ENCODE measurements at regions not wholly inside any gene's neighbourhood (a gene's known extent, or its start where the extent isn't known, plus 50 kb on each side); places are given as distances from the start of the nearest gene placed in this dataset.

- DNase-seq = no peak
Observed at GRCh38 chr11:127157225-127157624, 156.7 kb upstream of the KIRREL3 start.

GRCh38 chr11:127149410-127149809 is 148.8 kb upstream of the KIRREL3 start:
- DNase-seq = no peak

DNA sequence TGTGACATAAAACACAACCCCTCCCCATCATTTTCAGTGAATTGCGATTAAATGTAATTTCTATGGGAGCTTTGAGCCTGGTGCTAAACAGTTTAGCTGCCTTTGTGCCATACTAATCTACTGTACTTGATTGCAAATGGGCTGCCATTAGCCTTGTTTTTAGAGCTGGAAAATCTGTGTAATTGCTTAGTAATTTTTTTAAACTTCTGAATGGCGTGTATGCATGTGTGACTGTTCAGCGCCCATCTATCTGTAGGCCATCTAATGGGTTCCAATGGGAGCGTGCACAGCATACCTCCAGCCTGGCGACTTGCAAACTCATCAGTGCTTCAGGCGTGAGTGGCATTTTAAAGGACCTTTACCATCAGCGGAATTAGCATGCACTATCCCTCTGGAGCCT is 142.7 kb upstream of the KIRREL3 start:
- DNase-seq = no peak

DNA sequence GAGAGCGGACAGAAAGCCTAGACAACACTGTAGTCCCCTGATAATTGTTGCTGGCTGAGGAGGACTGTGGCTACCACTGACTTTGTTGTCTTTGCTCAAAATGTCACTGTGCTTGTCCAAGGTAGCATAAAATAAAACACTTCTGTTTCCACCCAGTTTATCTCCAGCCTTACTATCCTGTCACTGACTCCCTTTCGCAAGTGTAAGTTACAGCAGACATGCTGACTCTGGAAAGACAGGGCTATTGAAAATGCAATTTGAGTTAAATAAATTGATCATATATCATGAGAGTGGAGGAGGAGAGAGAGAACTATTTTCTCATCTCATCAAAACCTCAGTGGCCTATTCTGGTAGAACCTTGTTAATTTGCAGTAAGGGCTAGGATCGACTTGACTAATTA is 138.0 kb upstream of the KIRREL3 start:
- no peak for DNase-seq

- DNase-seq = no peak
Observed at GRCh38 chr11:127137771-127138280, 137.3 kb upstream of the KIRREL3 start.

- DNase-seq = no peak
Observed at GRCh38 chr11:127136438-127136837, 135.9 kb upstream of the KIRREL3 start.

DNA sequence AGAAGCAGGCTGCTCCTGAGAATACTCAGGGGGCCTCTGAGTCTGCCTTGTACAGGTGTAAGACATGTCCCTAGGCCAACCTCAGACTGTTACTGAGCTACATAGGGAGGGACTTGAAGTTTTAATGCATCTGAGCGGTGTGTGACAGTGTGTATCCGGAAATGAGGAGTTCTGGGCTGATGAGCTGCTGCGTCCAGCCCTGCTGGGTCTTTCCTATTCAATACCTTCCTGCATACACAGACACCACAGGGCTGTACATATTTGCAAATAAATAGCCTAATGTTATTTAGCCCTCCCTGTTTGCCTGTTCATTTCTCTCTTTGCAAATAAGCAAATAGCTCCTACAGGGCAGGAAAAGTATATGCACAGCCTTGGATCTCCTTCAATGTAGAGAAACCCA is 134.7 kb upstream of the KIRREL3 start:
- DNase-seq = no peak

DNA sequence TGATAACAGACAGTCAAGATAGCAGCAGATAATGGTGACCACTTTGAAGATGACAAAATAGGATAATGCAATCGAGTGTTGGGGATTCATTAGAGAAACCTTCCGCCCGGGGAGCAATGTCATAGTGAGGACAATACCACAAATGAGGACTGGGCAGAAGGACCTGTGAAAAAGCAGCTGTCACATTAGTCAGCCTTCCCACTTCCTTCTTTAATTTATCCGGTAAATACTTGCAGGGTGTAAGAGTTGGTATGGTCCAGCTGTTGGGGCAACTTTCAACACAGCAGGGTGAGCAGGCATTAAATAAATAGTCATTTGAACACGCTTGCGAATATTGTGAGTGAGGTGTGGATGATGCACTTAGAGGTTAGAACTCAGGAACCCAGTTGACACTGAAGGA is 132.5 kb upstream of the KIRREL3 start:
- DNase-seq = peak; percentile 22

DNA sequence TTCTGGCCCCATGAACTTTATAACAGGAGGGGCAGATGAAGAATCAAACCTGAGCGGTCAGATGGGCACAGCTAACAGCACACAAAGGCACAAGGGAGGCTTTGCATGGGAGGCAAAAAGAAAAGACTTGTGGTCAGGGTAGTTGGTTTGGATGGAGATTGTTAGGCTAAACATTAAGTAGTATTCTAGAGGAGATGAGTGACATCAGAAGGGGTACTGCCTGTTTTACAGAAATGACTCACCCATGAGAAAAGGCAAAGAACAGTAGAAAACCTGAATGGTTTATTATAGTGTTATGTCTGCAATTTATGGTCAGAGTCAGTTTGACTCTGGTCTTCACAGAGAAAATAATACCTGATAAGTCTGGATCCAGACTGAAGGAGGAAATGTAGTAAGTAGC is 129.8 kb upstream of the KIRREL3 start:
- no peak for DNase-seq

DNA sequence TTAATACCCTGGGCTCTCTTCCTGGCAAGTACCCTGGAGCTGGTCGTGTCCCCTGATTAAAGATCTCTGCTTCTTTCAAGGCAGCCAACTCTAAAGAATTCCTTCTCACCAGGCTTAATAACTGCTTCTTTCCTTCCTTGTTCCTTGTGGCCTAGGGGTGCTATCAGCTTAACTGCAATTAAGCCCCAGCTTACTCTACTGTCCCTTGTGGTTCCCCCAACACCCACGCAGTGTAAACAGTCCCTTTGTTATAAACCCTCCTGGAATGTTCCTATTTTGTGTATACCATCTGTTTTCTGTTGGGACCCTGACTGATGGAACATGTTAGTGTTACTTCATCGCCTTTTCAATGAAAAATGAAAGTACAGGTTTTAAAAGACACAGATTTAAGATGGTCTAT is 126.4 kb upstream of the KIRREL3 start:
- DNase-seq = no peak

DNA sequence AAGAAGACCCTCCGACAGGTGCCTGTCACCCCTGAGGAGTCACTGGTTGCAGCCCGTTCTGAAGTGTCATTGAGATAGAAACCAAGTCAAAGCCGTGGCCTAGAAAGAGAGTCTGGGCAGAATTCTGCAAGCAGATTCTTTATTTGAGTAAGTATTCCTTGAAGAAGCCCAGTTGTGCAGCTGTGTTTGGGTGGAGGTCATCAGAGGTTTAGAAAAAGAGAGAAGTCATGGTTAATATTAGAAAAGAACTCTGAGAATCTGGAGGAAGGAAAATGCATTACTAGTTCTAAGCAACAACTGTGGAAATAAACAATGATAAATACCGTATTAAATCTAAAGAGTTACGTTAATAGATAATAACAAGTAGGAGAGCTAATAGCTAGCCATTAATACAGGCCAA is 118.8 kb upstream of the KIRREL3 start:
- DNase-seq = no peak

DNA sequence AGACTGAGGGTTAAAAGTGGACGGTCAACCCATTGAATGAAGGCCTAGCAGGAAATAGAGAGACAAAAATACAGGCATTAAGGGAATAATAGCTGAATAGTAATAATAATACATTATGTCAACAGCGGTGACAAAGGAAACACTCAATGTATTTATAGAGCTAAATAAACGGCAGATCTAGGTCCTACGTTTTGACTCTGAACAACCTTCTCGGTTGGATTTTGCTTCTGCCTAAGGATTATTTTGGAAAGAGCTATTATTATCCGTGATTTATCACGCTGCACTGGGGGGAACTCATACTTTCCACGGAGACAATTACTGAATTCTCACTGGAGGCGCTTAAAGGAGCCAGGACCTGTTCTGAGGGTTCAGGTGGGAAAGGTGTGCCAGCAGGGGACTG is 118.2 kb upstream of the KIRREL3 start:
- no peak for DNase-seq

DNA sequence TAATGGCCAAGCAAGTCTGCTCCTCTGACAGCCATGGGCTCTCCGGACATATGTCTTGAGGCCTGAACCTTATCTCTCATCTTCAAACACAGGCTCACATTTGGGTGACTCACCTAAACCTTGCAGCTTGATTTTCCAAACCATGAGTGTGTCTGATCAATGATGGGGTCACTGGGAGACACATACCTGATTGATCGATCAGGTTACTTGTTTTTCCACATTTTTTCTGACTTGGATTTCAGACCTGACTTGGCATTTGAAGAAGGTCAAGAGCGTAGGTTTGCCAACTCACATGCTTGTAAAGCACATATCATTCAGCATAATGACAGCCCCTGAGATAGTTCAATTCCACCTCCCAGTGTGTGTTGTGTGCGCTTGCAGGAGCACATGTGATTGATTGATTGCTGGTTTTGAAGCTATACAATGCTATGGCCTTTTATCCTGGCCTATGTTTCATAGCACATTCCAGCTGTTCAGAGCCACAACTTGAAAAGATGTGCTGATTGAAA is 116.7 kb upstream of the KIRREL3 start:
- no peak for DNase-seq

- DNase-seq = no peak
Observed at GRCh38 chr11:127115844-127116243, 115.3 kb upstream of the KIRREL3 start.

DNA sequence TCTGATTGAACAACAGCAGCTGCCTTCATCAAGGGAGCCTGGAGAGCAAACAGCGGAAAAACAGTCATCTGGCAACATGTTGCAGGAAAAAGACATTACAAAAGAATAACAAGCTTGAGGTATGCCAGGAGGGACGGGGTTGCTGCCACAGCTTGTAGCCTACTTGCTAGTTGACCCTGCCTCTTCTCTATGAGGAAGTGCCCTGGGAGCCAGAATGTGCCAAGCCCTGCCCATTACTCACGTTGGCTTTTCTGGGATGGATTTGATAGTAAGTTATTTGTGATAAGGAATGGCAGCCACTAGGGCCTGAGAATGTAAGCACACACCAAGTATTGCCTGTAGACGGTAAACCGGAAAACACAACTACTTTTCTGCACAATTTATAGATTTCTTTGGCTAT is 113.5 kb upstream of the KIRREL3 start:
- DNase-seq = no peak

DNA sequence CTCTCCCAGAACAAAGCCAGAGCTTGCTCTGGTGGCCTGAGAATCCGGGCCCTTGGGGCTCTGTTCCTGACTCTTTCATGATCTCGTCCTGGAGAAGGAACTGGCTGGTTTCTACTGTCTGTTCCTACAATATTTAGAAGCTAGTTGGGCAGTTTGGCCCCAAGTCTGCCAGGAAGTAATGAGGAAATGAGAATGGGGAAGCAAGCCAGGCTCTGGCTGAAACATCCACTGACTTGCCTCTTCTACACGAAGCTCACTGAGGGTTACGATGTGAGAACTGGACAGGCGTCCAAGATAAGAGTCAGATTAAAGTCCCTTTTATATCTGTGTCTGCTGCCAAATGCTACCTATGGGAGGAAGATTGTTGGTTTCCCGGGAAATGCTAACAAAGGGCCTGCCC is 110.0 kb upstream of the KIRREL3 start:
- DNase-seq = peak; percentile 2

- DNase-seq = no peak
Observed at GRCh38 chr11:127109796-127110480, 109.4 kb upstream of the KIRREL3 start.

- DNase-seq = no peak
Observed at GRCh38 chr11:127108838-127109237, 108.3 kb upstream of the KIRREL3 start.

DNA sequence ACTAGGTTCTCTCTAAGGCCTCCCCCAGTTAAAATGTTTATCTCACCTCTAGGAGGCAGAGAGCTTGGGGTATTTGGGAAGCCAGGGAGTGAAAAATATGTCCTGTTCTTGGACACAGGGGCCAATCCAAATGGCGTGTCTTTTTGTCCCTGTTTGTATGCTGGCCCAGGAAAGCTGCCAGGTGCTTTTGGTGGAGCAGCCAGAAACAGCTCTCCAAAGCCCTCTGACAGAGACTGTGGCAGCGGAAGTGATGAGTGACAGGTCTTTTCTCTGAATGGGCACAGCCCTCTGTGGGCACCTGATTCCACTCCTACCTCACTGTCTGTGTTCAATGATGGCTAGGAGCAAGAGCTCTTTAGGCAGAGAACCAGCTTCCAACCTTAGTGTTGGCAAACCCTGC is 106.4 kb upstream of the KIRREL3 start:
- DNase-seq = no peak

DNA sequence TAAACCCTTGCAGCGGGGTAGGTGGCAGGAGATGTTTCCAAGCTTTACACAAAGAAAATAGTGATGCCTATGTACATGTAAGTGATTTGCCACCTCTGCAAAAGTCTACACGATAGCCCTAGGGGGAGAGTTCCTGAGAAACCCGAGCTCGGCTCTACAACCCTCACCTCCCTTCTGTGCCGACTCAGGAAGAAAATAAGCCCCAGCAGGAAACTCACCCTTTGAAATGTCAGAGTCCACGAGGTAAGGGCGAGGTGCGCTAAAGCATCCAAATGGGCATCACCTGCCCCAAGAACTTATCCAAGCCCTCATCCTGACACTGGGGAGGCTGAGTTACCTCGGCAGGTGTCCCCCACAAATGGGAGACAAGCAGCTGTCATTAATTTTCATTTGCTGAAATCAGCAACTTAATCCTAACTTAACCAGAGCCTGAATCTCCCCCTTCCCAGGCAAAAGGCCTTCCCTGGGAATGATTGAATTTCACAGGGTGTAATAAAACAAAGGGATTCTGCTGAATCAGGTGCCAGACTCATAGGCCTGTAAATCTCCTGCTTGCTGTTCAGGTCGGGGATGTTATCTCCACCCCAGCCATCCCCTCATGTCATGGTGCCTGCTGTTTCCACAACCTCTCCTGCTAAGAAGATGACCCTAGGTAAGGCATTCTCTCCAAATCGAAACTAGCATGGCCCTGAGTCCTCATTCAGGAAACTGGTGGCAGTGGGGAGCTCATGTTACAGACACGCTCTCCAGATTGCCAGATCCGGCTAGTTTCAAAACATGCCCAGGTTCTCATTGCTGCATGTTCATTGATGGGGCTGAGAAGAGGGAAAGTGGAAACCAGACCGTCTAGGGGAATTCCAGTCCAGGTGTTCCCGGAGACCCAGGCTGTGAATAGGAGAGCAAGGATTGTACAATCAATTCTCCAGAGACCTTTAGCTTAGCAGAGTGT is 105.3 kb upstream of the KIRREL3 start:
- DNase-seq = no peak

DNA sequence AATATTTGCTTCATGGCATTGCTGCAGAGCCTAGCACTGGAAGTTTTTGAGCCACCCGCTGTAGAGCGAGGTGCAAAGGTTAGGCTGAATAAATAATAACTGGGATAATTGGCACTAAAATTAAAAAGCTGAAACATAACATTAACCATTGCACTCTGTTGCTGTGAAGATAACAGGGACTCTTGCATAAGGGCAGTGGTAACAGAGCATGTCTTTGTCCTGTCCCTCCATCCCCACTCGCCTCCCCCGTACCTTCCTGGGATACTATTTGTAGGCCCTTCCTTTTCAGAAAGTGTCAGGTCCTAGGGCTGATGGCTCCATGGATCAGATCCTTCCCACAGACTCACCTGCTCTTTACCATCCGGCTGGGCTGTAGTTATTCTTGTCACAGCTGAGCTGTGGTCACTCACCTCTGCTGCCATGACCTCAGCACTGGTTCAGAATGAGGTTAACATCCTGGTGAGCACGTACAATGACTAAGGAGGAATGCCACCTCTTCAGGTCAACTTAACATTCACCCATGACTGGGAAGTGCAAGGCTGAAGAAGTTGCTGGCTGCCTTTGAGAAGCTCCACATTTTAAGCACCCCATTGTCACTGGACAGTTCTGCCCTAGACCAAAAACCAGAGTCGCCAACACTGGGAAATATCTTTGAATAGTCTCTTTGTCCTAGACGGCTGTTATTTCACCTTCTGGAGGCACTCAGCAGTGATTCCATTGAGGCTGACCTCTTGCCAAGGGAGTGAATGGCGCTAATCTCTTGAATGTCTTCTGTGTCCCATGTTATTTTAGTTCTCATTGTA is 103.2 kb upstream of the KIRREL3 start:
- no peak for DNase-seq

DNA sequence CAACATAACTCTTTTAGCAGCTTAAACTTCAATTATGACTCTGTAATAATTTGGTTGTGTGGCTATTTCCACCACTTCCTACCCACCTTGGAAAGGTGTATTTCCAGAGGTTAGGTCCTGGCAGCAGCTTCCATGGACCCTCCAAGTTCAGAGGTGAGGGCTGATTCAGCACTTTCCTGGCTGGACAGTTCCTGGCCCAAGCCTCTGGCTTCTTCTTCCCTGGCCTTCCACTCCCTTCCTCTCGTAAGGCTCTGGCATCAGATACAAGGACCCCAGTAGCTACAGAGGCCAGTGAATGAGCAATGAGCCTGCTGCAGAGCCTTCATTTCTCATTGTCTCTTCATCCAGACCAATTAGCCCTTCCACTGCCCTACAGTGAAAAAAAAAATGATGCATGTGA is 98.1 kb upstream of the KIRREL3 start:
- no peak for DNase-seq

DNA sequence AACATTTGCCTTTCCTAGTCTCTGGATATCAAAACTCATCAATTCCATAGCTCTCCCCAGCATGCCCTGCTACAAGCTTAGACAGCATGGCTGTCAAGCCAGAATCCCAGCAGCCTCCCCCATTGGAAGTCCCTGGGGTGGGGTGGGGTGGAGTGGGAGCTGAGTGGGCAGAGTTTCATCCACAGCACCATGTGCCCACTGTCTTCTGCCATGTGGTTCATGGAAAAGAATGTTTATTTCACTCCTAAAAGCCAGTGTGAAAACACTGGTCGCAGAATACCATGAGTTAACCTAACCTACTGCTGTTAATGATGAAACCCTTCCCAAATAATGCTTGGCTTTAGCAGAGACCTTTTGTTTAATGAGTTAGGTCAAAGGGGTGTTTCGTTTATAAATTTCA is 80.2 kb upstream of the KIRREL3 start:
- DNase-seq = no peak

All from hematopoietic multipotent progenitor cell treated with erythropoietin and hydrocortisone succinate and interleukin-3 and kit ligand, for 6 days (in vitro differentiated cells).